ENCODE measurements at regions not wholly inside any gene's neighbourhood (a gene's known extent, or its start where the extent isn't known, plus 50 kb on each side); places are given as distances from the start of the nearest gene placed in this dataset.

GRCh38 chr12:67881565-67881964 is 107.7 kb upstream of the IFNG-AS1 start:
- TF ChIP-seq CTCF (IDR thresholded peaks at IDR 0.05) = no peak
- no peak for TF ChIP-seq POLR2AphosphoS5 (IDR thresholded peaks at IDR 0.05; ENCODE audit: low read depth, low read length)
- no peak for TF ChIP-seq REST (IDR thresholded peaks at IDR 0.05; ENCODE audit: insufficient read depth in 1 of 2, low read depth in 2 of 2, low read length in 1 of 2)
